Mucosa of rectum (tissue), 2 donors: ENCODE measurements at regions not wholly inside any gene's neighbourhood (a gene's known extent, or its start where the extent isn't known, plus 50 kb on each side); places are given as distances from the start of the nearest gene placed in this dataset.

ENCODE experiments used
- H3K27ac ChIP-seq, 2 donors: one replicate each; pipeline ENCODE4 v1.7.0; 2013; ENCODE audit warnings: inconsistent platforms in 2 of 2, low read depth in 2 of 2, low read length in 2 of 2
- H3K27me3 ChIP-seq, 2 donors: one replicate each; pipeline ENCODE4 v1.7.0; 2013; ENCODE audit warnings: low read length in 2 of 2; ENCODE audit not compliant: control insufficient read depth in 2 of 2, insufficient read depth in 2 of 2
- H3K36me3 ChIP-seq, 2 donors: one replicate each; pipeline ENCODE4 v1.7.0; 2013; ENCODE audit warnings: low read length in 2 of 2; ENCODE audit not compliant: control insufficient read depth in 2 of 2, insufficient read depth in 2 of 2
- H3K4me1 ChIP-seq, 2 donors: one replicate each; pipeline ENCODE4 v1.7.0; 2013; ENCODE audit warnings: low read length in 2 of 2, mild to moderate bottlenecking in 1 of 2; ENCODE audit not compliant: control insufficient read depth in 2 of 2, insufficient read depth in 2 of 2
- H3K4me3 ChIP-seq, 2 donors: one replicate each; pipeline ENCODE4 v1.7.0; 2013; ENCODE audit warnings: low read length in 2 of 2
- H3K9ac ChIP-seq, 2 donors: one replicate each; pipeline ENCODE4 v1.7.0; 2013; ENCODE audit warnings: low read length in 2 of 2, low read depth in 1 of 2, mild to moderate bottlenecking in 1 of 2
- H3K9me3 ChIP-seq, 2 donors: one replicate each; pipeline ENCODE4 v1.7.0; 2013; ENCODE audit warnings: low read length in 2 of 2; ENCODE audit not compliant: control insufficient read depth in 2 of 2
- donor health status: healthy.
- donor health status: Normal muscosa, but diverticular disease.

- H3K4me1 ChIP-seq: no peaks in the 10 kb centered on the region
These were observed 782.6 kb downstream of the DIPK2A start for GRCh38 chr3:144754076-144754783.

GRCh38 chr3:144756704-144757440, 785.2 kb downstream of the DIPK2A start:
- Histone ChIP-seq H3K9me3 (no peaks in the 10 kb centered on the region), H3K9ac (no peak overlapping the region), H3K4me3 (no peak overlapping the region), H3K36me3 (no peaks in the 10 kb centered on the region), H3K4me1 (no peaks in the 10 kb centered on the region), H3K27ac (no peak overlapping the region), H3K27me3 (no peaks in the 10 kb centered on the region)

More at GRCh38 chr3:144754076-144754783, 782.6 kb downstream of the DIPK2A start:
- Histone ChIP-seq H3K36me3 (no peaks in the 10 kb centered on the region), H3K9ac (no peak overlapping the region), H3K27me3 (no peaks in the 10 kb centered on the region), H3K4me3 (no peak overlapping the region), H3K9me3 (no peaks in the 10 kb centered on the region), H3K27ac (no peak overlapping the region)

- no peaks in the 10 kb centered on the region for H3K27me3 ChIP-seq
- no peaks in the 10 kb centered on the region for H3K36me3 ChIP-seq
- H3K4me1 ChIP-seq: no peaks in the 10 kb centered on the region
- no peak overlapping the region for H3K9ac ChIP-seq
- no peaks in the 10 kb centered on the region for H3K9me3 ChIP-seq
- H3K27ac ChIP-seq: no peak overlapping the region
- H3K4me3 ChIP-seq: no peak overlapping the region
These were observed 789.2 kb downstream of the DIPK2A start for GRCh38 chr3:144760831-144761230.

- H3K36me3 ChIP-seq: no peaks in the 10 kb centered on the region
- H3K4me1 ChIP-seq: no peaks in the 10 kb centered on the region
- no peak overlapping the region for H3K27ac ChIP-seq
- H3K9me3 ChIP-seq: no peaks in the 10 kb centered on the region
- no peaks in the 10 kb centered on the region for H3K27me3 ChIP-seq
- H3K4me3 ChIP-seq: no peak overlapping the region
- H3K9ac ChIP-seq: no peak overlapping the region
These were observed 790.5 kb downstream of the DIPK2A start for GRCh38 chr3:144762091-144762490.

- H3K9me3 ChIP-seq: no peaks in the 10 kb centered on the region
- H3K4me3 ChIP-seq: no peak overlapping the region
- H3K27me3 ChIP-seq: no peaks in the 10 kb centered on the region
- no peaks in the 10 kb centered on the region for H3K36me3 ChIP-seq
- H3K9ac ChIP-seq: no peak overlapping the region
- H3K4me1 ChIP-seq: no peaks in the 10 kb centered on the region
- no peak overlapping the region for H3K27ac ChIP-seq
These were observed 792.3 kb downstream of the DIPK2A start for GRCh38 chr3:144763878-144764454.

- H3K27me3 ChIP-seq: no peaks in the 10 kb centered on the region
- H3K9me3 ChIP-seq: no peaks in the 10 kb centered on the region
- H3K36me3 ChIP-seq: no peaks in the 10 kb centered on the region
- no peaks in the 10 kb centered on the region for H3K4me1 ChIP-seq
- H3K9ac ChIP-seq: no peak overlapping the region
- H3K27ac ChIP-seq: no peak overlapping the region
- no peak overlapping the region for H3K4me3 ChIP-seq
These were observed 798.7 kb downstream of the DIPK2A start for GRCh38 chr3:144770281-144770680.

- Histone ChIP-seq H3K27me3 (no peaks in the 10 kb centered on the region), H3K9ac (no peak overlapping the region), H3K27ac (no peak overlapping the region), H3K4me3 (no peak overlapping the region), H3K9me3 (no peaks in the 10 kb centered on the region), H3K36me3 (no peaks in the 10 kb centered on the region), H3K4me1 (no peaks in the 10 kb centered on the region)
These were observed 799.3 kb downstream of the DIPK2A start for GRCh38 chr3:144770915-144771351.

- no peaks in the 10 kb centered on the region for H3K27me3 ChIP-seq
- no peak overlapping the region for H3K9ac ChIP-seq
- H3K4me3 ChIP-seq: no peak overlapping the region
- no peak overlapping the region for H3K27ac ChIP-seq
- no peaks in the 10 kb centered on the region for H3K9me3 ChIP-seq
- no peaks in the 10 kb centered on the region for H3K4me1 ChIP-seq
- no peaks in the 10 kb centered on the region for H3K36me3 ChIP-seq
These were observed 799.8 kb downstream of the DIPK2A start for GRCh38 chr3:144771381-144771870.

- no peaks in the 10 kb centered on the region for H3K36me3 ChIP-seq
- no peaks in the 10 kb centered on the region for H3K4me1 ChIP-seq
- H3K9ac ChIP-seq: no peak overlapping the region
- no peaks in the 10 kb centered on the region for H3K27me3 ChIP-seq
- H3K27ac ChIP-seq: no peak overlapping the region
- no peaks in the 10 kb centered on the region for H3K9me3 ChIP-seq
- H3K4me3 ChIP-seq: no peak overlapping the region
These were observed 800.7 kb downstream of the DIPK2A start for GRCh38 chr3:144772372-144772771.

GRCh38 chr3:144773350-144773749, 801.7 kb downstream of the DIPK2A start:
- Histone ChIP-seq H3K9me3 (no peaks in the 10 kb centered on the region), H3K27ac (no peak overlapping the region), H3K4me3 (no peak overlapping the region), H3K27me3 (no peaks in the 10 kb centered on the region), H3K9ac (no peak overlapping the region), H3K4me1 (no peaks in the 10 kb centered on the region), H3K36me3 (no peaks in the 10 kb centered on the region)
